Psoas muscle (tissue), 7 donors: ENCODE measurements at regions not wholly inside any gene's neighbourhood (a gene's known extent, or its start where the extent isn't known, plus 50 kb on each side); places are given as distances from the start of the nearest gene placed in this dataset.

Source experiments
- ATAC-seq, 4 donors: fragments of 200-7000 bp; cut with Tn5 transposase; one replicate each; pipeline ENCODE4 v1.9.1; 2020; ENCODE audit warnings: moderate library complexity in 3 of 4, mild to moderate bottlenecking in 2 of 4
- DNase-seq, 2 donors: peaks; one replicate each; pipeline ENCODE4 v3.0.0-alpha.2; 2020
- H3K27ac ChIP-seq: fragments of 200-600 bp; one replicate; pipeline ENCODE4 v1.8.0; 2022
- H3K27me3 ChIP-seq, 3 donors: fragments of 200-600 bp in 1 of 3; one replicate each; pipeline versions ENCODE4 v1.6.1 to v1.8.0; 2013 to 2022; ENCODE audit warnings: low read length in 2 of 3, mild to moderate bottlenecking in 2 of 3, moderate library complexity in 1 of 3; ENCODE audit not compliant: insufficient read depth in 3 of 3
- H3K36me3 ChIP-seq, 2 donors: fragments of 200-600 bp in 1 of 2; one replicate each; pipeline versions ENCODE4 v1.6.1 to v1.8.0; 2013 to 2022; ENCODE audit warnings: low read depth in 1 of 2, mild to moderate bottlenecking in 1 of 2, moderate library complexity in 1 of 2; ENCODE audit not compliant: insufficient read depth in 1 of 2
- H3K4me1 ChIP-seq: fragments of 200-600 bp; one replicate; pipeline ENCODE4 v1.8.0; 2022
- H3K4me3 ChIP-seq: fragments of 200-600 bp; one replicate; pipeline ENCODE4 v1.8.0; 2022; ENCODE audit warnings: mild to moderate bottlenecking
- H3K9me3 ChIP-seq: fragments of 200-600 bp; one replicate; pipeline ENCODE4 v1.8.0; 2022
- CTCF ChIP-seq: fragments of 200-600 bp; IDR thresholded peaks from one replicate; pipeline ENCODE4 v1.8.0; 2022; ENCODE audit warnings: antibody characterized with exemption
- WGBS, 3 donors: extraction: QIAGEN DNeasy Blood & Tissue Kit; methylation state at CpG; one replicate each; pipeline versions ENCODE4 v1.1.6 to v1.1.7; 2013; 5-methylcytosine and 5-hydroxymethylcytosine counted together
- intact Hi-C, 2 donors: fragments of 100-400 bp; cut with DNase I; formaldehyde crosslinking; loops; one replicate each; pipeline versions ENCODE4 v1.11.0 to v1.14.2; 2022
- donor health status: healthy with polysubstance abuse.
- donor health status: DM: no; HTN: no; CAD: no; lungs with moderate emphysema.
- donor health status: Bipolar disorder and iron deficiency.
- donor health status: healthy.
- donor health status: DM: yes; HTN: yes; CAD: no.
- donor health status: DM: no; HTN: no; CAD: no.
- donor health status: DM: yes; HTN: yes; CAD: no.

- Histone ChIP-seq H3K9me3 (no peaks in the 10 kb centered on the region), H3K4me1 (no peaks in the 10 kb centered on the region), H3K4me3 (no peak overlapping the region), H3K36me3 (no peaks in the 10 kb centered on the region), H3K27ac (no peak overlapping the region), H3K27me3 (no peaks in the 10 kb centered on the region)
- ATAC-seq, result no peak
- intact Hi-C loops, result no loop called here
- DNase-seq, result no peak
- no peak for TF ChIP-seq CTCF
- 79 to 86% (median 86%) methylated on average over 1 of the region's 1 CpG for WGBS, 3 donors
Observed at GRCh38 chr1:101507547-101507971, 270.7 kb downstream of the S1PR1 start.

- ATAC-seq (no peak), DNase-seq (no peak)
- TF ChIP-seq CTCF, result no peak
- no peak overlapping the region for H3K4me3 ChIP-seq
- H3K4me1 ChIP-seq, result no peaks in the 10 kb centered on the region
- intact Hi-C loops, result no loop called here
- H3K36me3 ChIP-seq, result no peaks in the 10 kb centered on the region
- 49 to 54% (median 53%) methylated on average over 2 of the region's 2 CpGs for WGBS, 3 donors
- no peaks in the 10 kb centered on the region for H3K9me3 ChIP-seq
- no peak overlapping the region for H3K27ac ChIP-seq
- no peaks in the 10 kb centered on the region for H3K27me3 ChIP-seq
Observed at GRCh38 chr1:101508913-101509312, 272.1 kb downstream of the S1PR1 start.

- ATAC-seq (no peak), DNase-seq (no peak)
- no peak for TF ChIP-seq CTCF
- Histone ChIP-seq H3K9me3 (no peaks in the 10 kb centered on the region), H3K27me3 (no peaks in the 10 kb centered on the region), H3K36me3 (no peaks in the 10 kb centered on the region), H3K27ac (no peak overlapping the region), H3K4me1 (no peaks in the 10 kb centered on the region), H3K4me3 (no peak overlapping the region)
- WGBS, 3 donors, result 8 to 32% (median 19%) methylated on average over 1 of the region's 1 CpG
- intact Hi-C loops, result no loop called here
Observed at GRCh38 chr1:101509370-101509769, 272.6 kb downstream of the S1PR1 start.

GRCh38 chr1:101511202-101511891, 274.5 kb downstream of the S1PR1 start:
- Histone ChIP-seq H3K4me3 (no peak overlapping the region), H3K4me1 (no peaks in the 10 kb centered on the region), H3K27me3 (no peaks in the 10 kb centered on the region), H3K27ac (no peak overlapping the region), H3K9me3 (peaks cover 6% of the 10 kb centered on the region), H3K36me3 (no peaks in the 10 kb centered on the region)
- DNase-seq (no peak), ATAC-seq (no peak)
- no peak for TF ChIP-seq CTCF
- intact Hi-C loops, result no loop called here
- WGBS, 3 donors, result 84 to 86% (median 85%) methylated on average over 2 of the region's 2 CpGs

- 4 to 10% (median 6%) methylated on average over 4 of the region's 4 CpGs for WGBS, 3 donors
- intact Hi-C loops, result no loop called here
- Histone ChIP-seq H3K36me3 (no peaks in the 10 kb centered on the region), H3K27ac (no peak overlapping the region), H3K9me3 (peaks cover 4% of the 10 kb centered on the region), H3K4me3 (no peak overlapping the region), H3K27me3 (no peaks in the 10 kb centered on the region), H3K4me1 (no peaks in the 10 kb centered on the region)
- DNase-seq (no peak), ATAC-seq (no peak)
- TF ChIP-seq CTCF, result peak; percentile 31
Observed at GRCh38 chr1:101520302-101520701, 283.5 kb downstream of the S1PR1 start.
